GM23338 (cell line): ENCODE measurements at regions not wholly inside any gene's neighbourhood (a gene's known extent, or its start where the extent isn't known, plus 50 kb on each side); places are given as distances from the start of the nearest gene placed in this dataset.

Experiments used
- ATAC-seq: fragments of 200-7000 bp; cut with Tn5 transposase; 3 replicates; pipeline ENCODE4 v1.9.1; 2020
- DNase-seq: peaks from one replicate; pipeline ENCODE4 v3.0.0-alpha.2; 2015; ENCODE audit warnings: low spot score
- H2AFZ ChIP-seq: fragments of 200-600 bp; sonication (generic); 2 replicates; pipeline ENCODE4 v1.8.0; 2016; ENCODE audit warnings: antibody characterized with exemption, mild to moderate bottlenecking, moderate library complexity
- H3F3A ChIP-seq: fragments of 200-600 bp; sonication (generic); replicated peaks from 2 replicates; pipeline ENCODE4 v1.8.0; 2017; ENCODE audit warnings: antibody characterized with exemption, mixed run types, low read depth
- H3K27ac ChIP-seq: fragments of 200-600 bp; sonication (generic); 2 replicates; pipeline ENCODE4 v1.6.1; 2016; ENCODE audit warnings: low read depth
- H3K27me3 ChIP-seq: fragments of 200-600 bp; sonication (generic); 2 replicates; pipeline ENCODE4 v1.8.0; 2016; ENCODE audit warnings: mild to moderate bottlenecking, mixed run types, moderate library complexity; ENCODE audit not compliant: insufficient read depth
- H3K36me3 ChIP-seq: fragments of 200-600 bp; sonication (generic); 2 replicates; pipeline ENCODE4 v1.8.0; 2016; ENCODE audit warnings: mild to moderate bottlenecking; ENCODE audit not compliant: insufficient read depth
- H3K4me1 ChIP-seq: fragments of 200-600 bp; sonication (generic); 2 replicates; pipeline ENCODE4 v1.8.0; 2016; ENCODE audit warnings: mild to moderate bottlenecking, moderate library complexity; ENCODE audit not compliant: insufficient read depth
- H3K4me2 ChIP-seq: fragments of 200-600 bp; sonication (generic); 2 replicates; pipeline ENCODE4 v1.7.1; 2017; ENCODE audit warnings: mixed run types
- H3K4me3 ChIP-seq: fragments of 200-600 bp; sonication (generic); 2 replicates; pipeline ENCODE4 v1.6.1; 2016; ENCODE audit warnings: mixed run types
- H3K79me2 ChIP-seq: fragments of 200-600 bp; sonication (generic); replicated peaks from 2 replicates; pipeline ENCODE4 v1.8.0; 2017; ENCODE audit warnings: mild to moderate bottlenecking; ENCODE audit not compliant: insufficient read depth
- H3K9me2 ChIP-seq: fragments of 200-600 bp; sonication (generic); 2 replicates; pipeline ENCODE4 v1.8.0; 2017; ENCODE audit not compliant: insufficient read depth
- H4K20me1 ChIP-seq: fragments of 200-600 bp; sonication (generic); replicated peaks from 2 replicates; pipeline ENCODE4 v1.8.0; 2017; ENCODE audit warnings: mild to moderate bottlenecking; ENCODE audit not compliant: insufficient read depth
- H3K27ac Mint-ChIP-seq: 2 replicates; pipeline ENCODE4 v1.8.0; 2020; ENCODE audit warnings: inconsistent platforms, mild to moderate bottlenecking, moderate library complexity, mixed read lengths
- H3K27me3 Mint-ChIP-seq: 3 replicates; pipeline ENCODE4 v1.8.0; 2022; ENCODE audit warnings: low read depth, mild to moderate bottlenecking, moderate library complexity, mixed read lengths, inconsistent platforms; ENCODE audit not compliant: insufficient read depth, poor library complexity
- H3K36me3 Mint-ChIP-seq: 3 replicates; pipeline ENCODE4 v1.8.0; 2021; ENCODE audit warnings: low read depth, mild to moderate bottlenecking, inconsistent platforms, moderate library complexity, mixed read lengths
- H3K4me1 Mint-ChIP-seq: 3 replicates; pipeline ENCODE4 v1.8.0; 2020; ENCODE audit warnings: mild to moderate bottlenecking, inconsistent platforms, mixed read lengths
- H3K4me3 Mint-ChIP-seq: 3 replicates; pipeline ENCODE4 v1.8.0; 2021; ENCODE audit warnings: moderate library complexity, mild to moderate bottlenecking, inconsistent platforms, mixed read lengths
- H3K9me3 Mint-ChIP-seq: 3 replicates; pipeline ENCODE4 v1.8.0; 2020; ENCODE audit warnings: moderate library complexity, mild to moderate bottlenecking, inconsistent platforms, mixed read lengths
- EZH2phosphoT487 ChIP-seq: fragments of 200-600 bp; sonication (generic); IDR thresholded peaks from one replicate; pipeline ENCODE4 v1.8.1; 2018; ENCODE audit warnings: antibody characterized with exemption; ENCODE audit not compliant: unreplicated experiment
- JUNB ChIP-seq: IDR thresholded peaks from one replicate; pipeline ENCODE4 v1.6.1; 2016; ENCODE audit warnings: antibody characterized with exemption; ENCODE audit not compliant: unreplicated experiment
- NANOG ChIP-seq: IDR thresholded peaks from 2 replicates; pipeline ENCODE4 v1.6.1; 2016; ENCODE audit warnings: antibody characterized with exemption, borderline replicate concordance
- POLR2AphosphoS5 ChIP-seq: IDR thresholded peaks from 2 replicates; pipeline ENCODE4 v1.6.1; 2016; ENCODE audit warnings: antibody characterized with exemption, low read depth
- STAT1 ChIP-seq: IDR thresholded peaks from one replicate; pipeline ENCODE4 v1.6.1; 2016; ENCODE audit warnings: antibody characterized with exemption; ENCODE audit not compliant: unreplicated experiment
- ZNF114 ChIP-seq: fragments of 250-450 bp; sonication (Bioruptor Pico); IDR thresholded peaks from 2 replicates; pipeline ENCODE4 v1.5.0; 2020; ENCODE audit warnings: mild to moderate bottlenecking, moderate library complexity
- ZNF331 ChIP-seq: fragments of 250-450 bp; sonication (Bioruptor Pico); IDR thresholded peaks from 2 replicates; pipeline ENCODE4 v1.5.0; 2020; ENCODE audit warnings: low read depth, mild to moderate bottlenecking, moderate library complexity
- TF ChIP-seq, protein P1 (sequence below): fragments of 250-450 bp; sonication (Bioruptor Pico); IDR thresholded peaks from 2 replicates; pipeline ENCODE4 v1.5.0; 2020; ENCODE audit warnings: mild to moderate bottlenecking, moderate library complexity
- TF ChIP-seq, protein P2 (sequence below): IDR thresholded peaks from 2 replicates; pipeline ENCODE4 v1.6.1; 2016; ENCODE audit warnings: antibody characterized with exemption

DNA sequence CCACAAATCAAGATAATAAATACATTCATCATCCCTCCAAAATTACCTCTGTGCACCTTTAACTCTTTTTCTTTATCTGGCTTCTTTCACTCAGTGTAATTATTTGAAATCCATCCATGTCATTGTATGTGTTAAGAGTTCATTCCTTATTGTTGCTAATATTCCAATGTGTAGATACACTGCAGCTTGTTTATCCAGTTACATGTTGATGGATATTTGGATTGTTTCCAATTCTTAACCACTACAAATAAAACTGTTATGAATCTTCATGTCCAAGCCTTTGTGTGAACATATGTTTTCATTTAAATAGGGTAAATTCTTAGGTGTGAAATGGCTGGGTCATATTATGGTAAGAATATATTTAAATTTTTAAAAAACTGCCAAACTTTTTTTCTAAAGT, 323.3 kb upstream of the NCAM1 start (continued):
- TF ChIP-seq, protein P1, sequence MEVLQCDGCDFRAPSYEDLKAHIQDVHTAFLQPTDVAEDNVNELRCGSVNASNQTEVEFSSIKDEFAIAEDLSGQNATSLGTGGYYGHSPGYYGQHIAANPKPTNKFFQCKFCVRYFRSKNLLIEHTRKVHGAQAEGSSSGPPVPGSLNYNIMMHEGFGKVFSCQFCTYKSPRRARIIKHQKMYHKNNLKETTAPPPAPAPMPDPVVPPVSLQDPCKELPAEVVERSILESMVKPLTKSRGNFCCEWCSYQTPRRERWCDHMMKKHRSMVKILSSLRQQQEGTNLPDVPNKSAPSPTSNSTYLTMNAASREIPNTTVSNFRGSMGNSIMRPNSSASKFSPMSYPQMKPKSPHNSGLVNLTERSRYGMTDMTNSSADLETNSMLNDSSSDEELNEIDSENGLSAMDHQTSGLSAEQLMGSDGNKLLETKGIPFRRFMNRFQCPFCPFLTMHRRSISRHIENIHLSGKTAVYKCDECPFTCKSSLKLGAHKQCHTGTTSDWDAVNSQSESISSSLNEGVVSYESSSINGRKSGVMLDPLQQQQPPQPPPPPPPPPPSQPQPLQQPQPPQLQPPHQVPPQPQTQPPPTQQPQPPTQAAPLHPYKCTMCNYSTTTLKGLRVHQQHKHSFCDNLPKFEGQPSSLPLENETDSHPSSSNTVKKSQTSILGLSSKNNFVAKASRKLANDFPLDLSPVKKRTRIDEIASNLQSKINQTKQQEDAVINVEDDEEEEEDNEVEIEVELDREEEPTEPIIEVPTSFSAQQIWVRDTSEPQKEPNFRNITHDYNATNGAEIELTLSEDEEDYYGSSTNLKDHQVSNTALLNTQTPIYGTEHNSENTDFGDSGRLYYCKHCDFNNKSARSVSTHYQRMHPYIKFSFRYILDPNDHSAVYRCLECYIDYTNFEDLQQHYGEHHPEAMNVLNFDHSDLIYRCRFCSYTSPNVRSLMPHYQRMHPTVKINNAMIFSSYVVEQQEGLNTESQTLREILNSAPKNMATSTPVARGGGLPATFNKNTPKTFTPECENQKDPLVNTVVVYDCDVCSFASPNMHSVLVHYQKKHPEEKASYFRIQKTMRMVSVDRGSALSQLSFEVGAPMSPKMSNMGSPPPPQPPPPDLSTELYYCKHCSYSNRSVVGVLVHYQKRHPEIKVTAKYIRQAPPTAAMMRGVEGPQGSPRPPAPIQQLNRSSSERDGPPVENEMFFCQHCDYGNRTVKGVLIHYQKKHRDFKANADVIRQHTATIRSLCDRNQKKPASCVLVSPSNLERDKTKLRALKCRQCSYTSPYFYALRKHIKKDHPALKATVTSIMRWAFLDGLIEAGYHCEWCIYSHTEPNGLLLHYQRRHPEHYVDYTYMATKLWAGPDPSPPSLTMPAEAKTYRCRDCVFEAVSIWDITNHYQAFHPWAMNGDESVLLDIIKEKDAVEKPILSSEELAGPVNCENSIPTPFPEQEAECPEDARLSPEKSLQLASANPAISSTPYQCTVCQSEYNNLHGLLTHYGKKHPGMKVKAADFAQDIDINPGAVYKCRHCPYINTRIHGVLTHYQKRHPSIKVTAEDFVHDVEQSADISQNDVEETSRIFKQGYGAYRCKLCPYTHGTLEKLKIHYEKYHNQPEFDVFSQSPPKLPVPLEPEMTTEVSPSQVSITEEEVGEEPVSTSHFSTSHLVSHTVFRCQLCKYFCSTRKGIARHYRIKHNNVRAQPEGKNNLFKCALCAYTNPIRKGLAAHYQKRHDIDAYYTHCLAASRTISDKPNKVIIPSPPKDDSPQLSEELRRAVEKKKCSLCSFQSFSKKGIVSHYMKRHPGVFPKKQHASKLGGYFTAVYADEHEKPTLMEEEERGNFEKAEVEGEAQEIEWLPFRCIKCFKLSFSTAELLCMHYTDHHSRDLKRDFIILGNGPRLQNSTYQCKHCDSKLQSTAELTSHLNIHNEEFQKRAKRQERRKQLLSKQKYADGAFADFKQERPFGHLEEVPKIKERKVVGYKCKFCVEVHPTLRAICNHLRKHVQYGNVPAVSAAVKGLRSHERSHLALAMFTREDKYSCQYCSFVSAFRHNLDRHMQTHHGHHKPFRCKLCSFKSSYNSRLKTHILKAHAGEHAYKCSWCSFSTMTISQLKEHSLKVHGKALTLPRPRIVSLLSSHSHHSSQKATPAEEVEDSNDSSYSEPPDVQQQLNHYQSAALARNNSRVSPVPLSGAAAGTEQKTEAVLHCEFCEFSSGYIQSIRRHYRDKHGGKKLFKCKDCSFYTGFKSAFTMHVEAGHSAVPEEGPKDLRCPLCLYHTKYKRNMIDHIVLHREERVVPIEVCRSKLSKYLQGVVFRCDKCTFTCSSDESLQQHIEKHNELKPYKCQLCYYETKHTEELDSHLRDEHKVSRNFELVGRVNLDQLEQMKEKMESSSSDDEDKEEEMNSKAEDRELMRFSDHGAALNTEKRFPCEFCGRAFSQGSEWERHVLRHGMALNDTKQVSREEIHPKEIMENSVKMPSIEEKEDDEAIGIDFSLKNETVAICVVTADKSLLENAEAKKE (CRISPR knock-in tag) = no peak
- no peak for TF ChIP-seq POLR2AphosphoS5

DNA sequence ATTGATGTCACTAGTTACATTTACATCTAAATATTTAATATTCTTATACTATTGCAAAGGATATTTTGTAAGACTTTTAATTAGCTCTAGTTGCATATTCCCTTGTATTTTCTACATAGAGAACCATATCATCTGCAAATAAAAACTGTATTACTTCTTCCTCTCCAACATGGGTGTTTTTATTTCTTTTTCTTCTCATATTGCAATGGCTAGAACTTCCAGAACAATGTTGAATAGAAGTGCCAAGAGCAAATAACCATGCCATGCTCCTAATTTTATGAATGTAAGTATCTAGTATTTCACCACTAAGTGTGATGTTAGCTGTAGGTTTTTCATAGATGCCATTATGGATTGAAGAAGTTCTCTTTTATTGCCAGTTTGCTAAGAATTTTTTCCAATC, 321.8 kb upstream of the NCAM1 start:
- no peak for ATAC-seq
- Mint-ChIP-seq H3K27ac (no peak overlapping the region), H3K4me3 (no peak overlapping the region), H3K9me3 (peaks cover 36% of the 10 kb centered on the region), H3K4me1 (peaks cover 14% of the 10 kb centered on the region), H3K27me3 (no peaks in the 10 kb centered on the region), H3K36me3 (peaks cover 16% of the 10 kb centered on the region; the same call in 2 of the 3 replicates)
- Histone ChIP-seq H3K27me3 (no peaks in the 10 kb centered on the region), H3F3A (no peaks in the 10 kb centered on the region), H3K4me3 (no peak overlapping the region), H3K4me2 (no peak overlapping the region), H2AFZ (no peak overlapping the region), H3K27ac (no peak overlapping the region), H3K9me2 (no peaks in the 10 kb centered on the region), H3K4me1 (peaks cover 15% of the 10 kb centered on the region), H3K79me2 (no peaks in the 10 kb centered on the region), H4K20me1 (no peaks in the 10 kb centered on the region), H3K36me3 (no peaks in the 10 kb centered on the region; the same call in 1 of the 2 replicates)
- DNase-seq = no peak
- no peak for TF ChIP-seq ZNF114
- TF ChIP-seq ZNF331 (CRISPR knock-in tag) = no peak
- TF ChIP-seq NANOG = no peak
- TF ChIP-seq, protein P1 (CRISPR knock-in tag) = no peak
- TF ChIP-seq EZH2phosphoT487 = no peak
- no peak for TF ChIP-seq JUNB
- TF ChIP-seq POLR2AphosphoS5 = no peak
- TF ChIP-seq, protein P2, sequence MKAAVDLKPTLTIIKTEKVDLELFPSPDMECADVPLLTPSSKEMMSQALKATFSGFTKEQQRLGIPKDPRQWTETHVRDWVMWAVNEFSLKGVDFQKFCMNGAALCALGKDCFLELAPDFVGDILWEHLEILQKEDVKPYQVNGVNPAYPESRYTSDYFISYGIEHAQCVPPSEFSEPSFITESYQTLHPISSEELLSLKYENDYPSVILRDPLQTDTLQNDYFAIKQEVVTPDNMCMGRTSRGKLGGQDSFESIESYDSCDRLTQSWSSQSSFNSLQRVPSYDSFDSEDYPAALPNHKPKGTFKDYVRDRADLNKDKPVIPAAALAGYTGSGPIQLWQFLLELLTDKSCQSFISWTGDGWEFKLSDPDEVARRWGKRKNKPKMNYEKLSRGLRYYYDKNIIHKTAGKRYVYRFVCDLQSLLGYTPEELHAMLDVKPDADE = no peak
- no peak for TF ChIP-seq STAT1
